GM23338 (cell line): ENCODE measurements at regions not wholly inside any gene's neighbourhood (a gene's known extent, or its start where the extent isn't known, plus 50 kb on each side); places are given as distances from the start of the nearest gene placed in this dataset.

ENCODE experiments used
- ATAC-seq: fragments of 200-7000 bp; cut with Tn5 transposase; 3 replicates; pipeline ENCODE4 v1.9.1; 2020
- DNase-seq: peaks from one replicate; pipeline ENCODE4 v3.0.0-alpha.2; 2015; ENCODE audit warnings: low spot score
- H2AFZ ChIP-seq: fragments of 200-600 bp; sonication (generic); 2 replicates; pipeline ENCODE4 v1.8.0; 2016; ENCODE audit warnings: antibody characterized with exemption, mild to moderate bottlenecking, moderate library complexity
- H3F3A ChIP-seq: fragments of 200-600 bp; sonication (generic); replicated peaks from 2 replicates; pipeline ENCODE4 v1.8.0; 2017; ENCODE audit warnings: antibody characterized with exemption, mixed run types, low read depth
- H3K27ac ChIP-seq: fragments of 200-600 bp; sonication (generic); 2 replicates; pipeline ENCODE4 v1.6.1; 2016; ENCODE audit warnings: low read depth
- H3K27me3 ChIP-seq: fragments of 200-600 bp; sonication (generic); 2 replicates; pipeline ENCODE4 v1.8.0; 2016; ENCODE audit warnings: mild to moderate bottlenecking, mixed run types, moderate library complexity; ENCODE audit not compliant: insufficient read depth
- H3K36me3 ChIP-seq: fragments of 200-600 bp; sonication (generic); 2 replicates; pipeline ENCODE4 v1.8.0; 2016; ENCODE audit warnings: mild to moderate bottlenecking; ENCODE audit not compliant: insufficient read depth
- H3K4me1 ChIP-seq: fragments of 200-600 bp; sonication (generic); 2 replicates; pipeline ENCODE4 v1.8.0; 2016; ENCODE audit warnings: mild to moderate bottlenecking, moderate library complexity; ENCODE audit not compliant: insufficient read depth
- H3K4me2 ChIP-seq: fragments of 200-600 bp; sonication (generic); 2 replicates; pipeline ENCODE4 v1.7.1; 2017; ENCODE audit warnings: mixed run types
- H3K4me3 ChIP-seq: fragments of 200-600 bp; sonication (generic); 2 replicates; pipeline ENCODE4 v1.6.1; 2016; ENCODE audit warnings: mixed run types
- H3K79me2 ChIP-seq: fragments of 200-600 bp; sonication (generic); replicated peaks from 2 replicates; pipeline ENCODE4 v1.8.0; 2017; ENCODE audit warnings: mild to moderate bottlenecking; ENCODE audit not compliant: insufficient read depth
- H3K9me2 ChIP-seq: fragments of 200-600 bp; sonication (generic); 2 replicates; pipeline ENCODE4 v1.8.0; 2017; ENCODE audit not compliant: insufficient read depth
- H4K20me1 ChIP-seq: fragments of 200-600 bp; sonication (generic); replicated peaks from 2 replicates; pipeline ENCODE4 v1.8.0; 2017; ENCODE audit warnings: mild to moderate bottlenecking; ENCODE audit not compliant: insufficient read depth
- H3K27ac Mint-ChIP-seq: 2 replicates; pipeline ENCODE4 v1.8.0; 2020; ENCODE audit warnings: inconsistent platforms, mild to moderate bottlenecking, moderate library complexity, mixed read lengths
- H3K27me3 Mint-ChIP-seq: 3 replicates; pipeline ENCODE4 v1.8.0; 2022; ENCODE audit warnings: low read depth, mild to moderate bottlenecking, moderate library complexity, mixed read lengths, inconsistent platforms; ENCODE audit not compliant: insufficient read depth, poor library complexity
- H3K36me3 Mint-ChIP-seq: 3 replicates; pipeline ENCODE4 v1.8.0; 2021; ENCODE audit warnings: low read depth, mild to moderate bottlenecking, inconsistent platforms, moderate library complexity, mixed read lengths
- H3K4me1 Mint-ChIP-seq: 3 replicates; pipeline ENCODE4 v1.8.0; 2020; ENCODE audit warnings: mild to moderate bottlenecking, inconsistent platforms, mixed read lengths
- H3K4me3 Mint-ChIP-seq: 3 replicates; pipeline ENCODE4 v1.8.0; 2021; ENCODE audit warnings: moderate library complexity, mild to moderate bottlenecking, inconsistent platforms, mixed read lengths
- H3K9me3 Mint-ChIP-seq: 3 replicates; pipeline ENCODE4 v1.8.0; 2020; ENCODE audit warnings: moderate library complexity, mild to moderate bottlenecking, inconsistent platforms, mixed read lengths
- CTCF ChIP-seq, 2 experiments: fragments of 200-600 bp in 1 of 2; sonication (generic) in 1 of 2; conservative IDR thresholded peaks; 2 replicates each; pipeline versions ENCODE4 v1.5.1 to v1.6.1; 2016 to 2017; ENCODE audit warnings: antibody characterized with exemption in 2 of 2, low read depth in 2 of 2, mild to moderate bottlenecking in 2 of 2, moderate library complexity in 1 of 2
- ETS1 ChIP-seq: IDR thresholded peaks from 2 replicates; pipeline ENCODE4 v1.6.1; 2016; ENCODE audit warnings: antibody characterized with exemption
- EZH2 ChIP-seq: fragments of 200-600 bp; sonication (generic); IDR thresholded peaks from one replicate; pipeline ENCODE4 v1.8.0; 2017; ENCODE audit warnings: antibody characterized with exemption, mild to moderate bottlenecking, low read depth; ENCODE audit not compliant: unreplicated experiment
- EZH2phosphoT487 ChIP-seq: fragments of 200-600 bp; sonication (generic); IDR thresholded peaks from one replicate; pipeline ENCODE4 v1.8.1; 2018; ENCODE audit warnings: antibody characterized with exemption; ENCODE audit not compliant: unreplicated experiment
- JUNB ChIP-seq: IDR thresholded peaks from one replicate; pipeline ENCODE4 v1.6.1; 2016; ENCODE audit warnings: antibody characterized with exemption; ENCODE audit not compliant: unreplicated experiment
- REST ChIP-seq: IDR thresholded peaks from one replicate; pipeline ENCODE4 v1.6.1; 2018; ENCODE audit warnings: antibody characterized with exemption; ENCODE audit not compliant: unreplicated experiment
- STAT1 ChIP-seq: IDR thresholded peaks from one replicate; pipeline ENCODE4 v1.6.1; 2016; ENCODE audit warnings: antibody characterized with exemption; ENCODE audit not compliant: unreplicated experiment
- ZNF331 ChIP-seq: fragments of 250-450 bp; sonication (Bioruptor Pico); IDR thresholded peaks from 2 replicates; pipeline ENCODE4 v1.5.0; 2020; ENCODE audit warnings: low read depth, mild to moderate bottlenecking, moderate library complexity

- TF ChIP-seq ZNF331 (CRISPR knock-in tag) (no peak), EZH2 (no peak), JUNB (no peak), CTCF (conservative IDR thresholded peaks at IDR 0.05; ENCODE audit: low read depth in 2 of 2) (no peak), REST (no peak), ETS1 (no peak)
Observed at GRCh38 chr20:60638430-60639098, 613.5 kb upstream of the CDH4 start (continued).

GRCh38 chr20:60641879-60642447 is 610.1 kb upstream of the CDH4 start:
- H3K36me3 ChIP-seq = no peaks in the 10 kb centered on the region
- Mint-ChIP-seq H3K9me3 (peaks cover 11% of the 10 kb centered on the region), H3K4me3 (no peak overlapping the region), H3K27ac (no peak overlapping the region), H3K27me3 (peaks cover 8% of the 10 kb centered on the region), H3K4me1 (no peaks in the 10 kb centered on the region), H3K36me3 (peaks cover 2% of the 10 kb centered on the region; the same call in 2 of the 3 replicates)
- no peaks in the 10 kb centered on the region for H3K79me2 ChIP-seq
- DNase-seq = no peak
- H4K20me1 ChIP-seq = no peaks in the 10 kb centered on the region
- no peaks in the 10 kb centered on the region for H3K27me3 ChIP-seq
- no peaks in the 10 kb centered on the region for H3K9me2 ChIP-seq
- no peak for ATAC-seq
- H3K4me1 ChIP-seq = no peaks in the 10 kb centered on the region
- no peak overlapping the region for H2AFZ ChIP-seq
- no peak for TF ChIP-seq CTCF (conservative IDR thresholded peaks at IDR 0.05; ENCODE audit: low read depth in 2 of 2)
- no peak for TF ChIP-seq EZH2phosphoT487
- no peak for TF ChIP-seq ZNF331 (CRISPR knock-in tag)
- no peak for TF ChIP-seq STAT1
- no peak for TF ChIP-seq REST
- H3K4me3 ChIP-seq = no peak overlapping the region
- H3K27ac ChIP-seq = no peak overlapping the region
- no peaks in the 10 kb centered on the region for H3F3A ChIP-seq
- H3K4me2 ChIP-seq = no peak overlapping the region
